ENCODE measurements at regions not wholly inside any gene's neighbourhood (a gene's known extent, or its start where the extent isn't known, plus 50 kb on each side); places are given as distances from the start of the nearest gene placed in this dataset.
A peak's percentile ranks its signal among the peaks of the same experiment; 100 is the strongest.

- DNase-seq, result no peak
Observed at GRCh38 chr6:2562721-2563451, 187.8 kb downstream of the MYLK4 start.

DNA sequence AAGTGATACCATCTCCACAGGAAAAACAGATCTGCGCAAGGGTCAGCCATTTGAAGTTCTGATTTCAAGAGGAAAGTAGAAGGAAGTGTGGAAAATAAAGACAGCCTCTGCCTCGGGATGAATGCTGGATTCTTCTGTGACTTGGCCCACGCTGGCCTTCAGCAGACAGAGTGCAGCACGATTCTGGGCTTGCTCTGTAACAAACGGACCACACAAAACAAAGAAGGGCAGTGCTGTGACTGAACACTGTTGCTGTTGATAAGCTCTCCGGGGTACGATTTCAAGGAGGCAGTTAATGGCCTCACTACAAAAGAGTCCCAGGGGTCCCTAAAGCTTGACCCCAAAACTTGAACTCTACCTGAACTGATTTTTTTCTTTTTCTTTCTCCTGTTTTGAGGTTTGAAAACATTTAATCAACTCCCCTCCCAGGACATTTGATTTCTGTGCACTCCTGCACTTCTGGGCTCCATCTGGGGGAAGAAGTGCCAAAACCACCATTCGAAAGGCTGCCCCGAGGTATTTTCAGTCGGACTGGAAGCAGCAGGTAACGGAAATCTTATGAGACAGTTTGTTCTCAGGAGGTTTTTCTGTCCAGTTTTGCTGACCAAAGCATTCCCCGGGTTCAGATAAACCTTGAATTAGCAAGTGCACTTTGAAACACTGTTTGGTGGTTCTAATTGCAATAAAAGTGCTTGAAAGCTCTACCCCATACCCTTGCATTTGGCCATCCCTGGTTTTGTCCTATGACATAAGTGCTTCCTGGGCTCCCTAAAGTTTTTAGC lies 189.6 kb downstream of the MYLK4 start:
- DNase-seq, result no peak

- DNase-seq, result no peak
Observed at GRCh38 chr6:2560140-2560818, 190.4 kb downstream of the MYLK4 start.

DNA sequence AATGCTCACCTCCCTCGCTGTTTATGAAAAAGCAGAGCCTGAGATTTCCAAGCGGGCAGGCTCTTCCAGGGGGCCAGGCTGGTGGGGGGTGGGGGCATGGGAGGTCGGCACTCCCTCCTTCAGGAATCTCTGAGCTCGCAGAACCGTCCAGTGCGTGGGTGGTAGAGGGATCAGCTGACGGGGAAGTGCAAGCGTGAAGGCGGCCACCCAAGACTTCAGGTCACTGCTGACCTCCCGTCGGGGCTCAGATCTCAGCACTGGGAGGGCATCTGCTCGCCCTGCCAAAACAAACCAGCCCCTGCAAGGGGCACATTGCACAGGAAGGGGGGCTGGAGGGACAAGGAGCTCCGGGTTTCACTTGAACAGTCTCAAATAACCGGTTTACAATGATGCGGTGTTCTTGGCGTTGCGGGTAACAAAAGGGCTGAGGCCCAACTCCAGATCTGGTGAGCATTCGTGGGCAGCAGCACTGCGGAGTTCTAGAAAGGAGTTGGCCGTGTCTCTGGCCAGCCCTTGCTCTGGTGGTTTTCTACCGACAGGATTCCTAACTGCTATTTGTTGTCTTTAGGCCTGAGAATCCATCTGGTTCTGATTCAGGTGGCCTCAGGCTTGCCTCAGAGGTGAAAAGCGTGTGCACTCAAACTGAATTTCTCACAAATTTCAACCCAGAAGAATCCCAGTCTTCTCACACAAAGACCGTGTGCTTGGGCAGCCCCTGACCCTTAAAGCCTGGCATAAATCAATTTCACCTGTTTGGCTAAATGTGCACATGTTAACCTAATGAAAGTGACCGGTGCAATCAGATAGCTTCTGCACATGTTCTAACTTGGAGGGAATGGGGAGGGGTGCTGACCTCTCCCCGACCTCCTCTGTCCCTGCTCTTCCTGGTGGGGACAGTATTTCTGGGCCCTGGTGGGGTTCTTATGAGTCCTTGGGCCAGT lies 191.6 kb downstream of the MYLK4 start:
- DNase-seq, result no peak

DNA sequence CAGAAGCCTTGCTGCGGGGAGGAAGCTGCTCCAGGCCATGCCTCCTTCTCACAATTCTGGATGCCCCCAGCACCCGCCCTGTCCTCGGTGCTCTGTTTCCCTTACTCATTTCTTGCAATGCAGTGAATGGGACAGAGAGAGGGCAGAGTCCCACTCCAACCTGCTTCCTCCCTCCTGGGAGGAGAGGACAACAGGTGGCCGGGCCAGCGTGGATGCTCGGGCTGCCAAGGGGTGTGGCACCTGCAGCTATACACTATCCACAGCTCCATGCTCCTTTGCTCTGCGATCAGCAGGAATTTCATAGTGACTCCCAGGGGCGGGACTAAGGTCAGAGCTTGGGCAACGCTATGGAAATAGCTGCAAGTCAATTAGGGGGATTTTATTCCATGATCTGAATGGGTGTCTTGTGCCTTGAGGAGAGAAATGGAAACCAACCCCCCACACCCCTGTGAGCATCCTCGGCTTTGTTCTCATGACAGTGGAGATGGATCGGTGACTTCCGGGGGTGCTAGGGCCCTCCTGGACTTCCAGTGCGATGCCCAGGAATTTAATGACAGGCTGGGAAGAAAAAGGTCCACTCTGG lies 192.5 kb downstream of the MYLK4 start:
- no peak for DNase-seq

DNA sequence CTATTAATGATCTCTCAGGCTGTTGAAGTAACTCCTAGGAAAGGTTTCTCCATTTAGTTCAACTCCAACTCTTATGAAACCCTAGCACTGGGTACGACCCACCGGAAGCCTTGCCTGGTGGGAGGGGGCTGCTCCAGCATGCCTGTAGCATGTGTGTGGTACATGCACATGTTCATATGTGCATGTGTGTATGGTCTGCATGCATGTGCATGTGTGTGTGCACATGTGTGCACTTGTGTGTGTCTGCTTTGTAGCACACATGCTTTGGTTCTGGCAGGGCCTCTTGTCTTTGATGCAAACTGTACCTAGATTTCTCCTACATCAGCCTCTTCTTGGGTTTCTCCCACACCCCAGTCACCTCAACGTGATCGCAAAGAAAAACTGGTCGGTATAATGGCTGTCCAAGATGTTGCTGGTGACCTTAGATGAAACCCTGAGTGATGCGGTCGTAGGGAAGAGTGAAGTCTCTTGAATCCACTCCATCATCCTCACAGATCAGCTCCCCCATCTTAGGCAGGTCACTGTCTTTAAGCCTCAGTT lies 193.5 kb downstream of the MYLK4 start:
- DNase-seq, result no peak

GRCh38 chr6:2556761-2557160 lies 194.0 kb downstream of the MYLK4 start:
- no peak for DNase-seq

GRCh38 chr6:2554651-2555260 lies 196.0 kb downstream of the MYLK4 start:
- no peak for DNase-seq

DNA sequence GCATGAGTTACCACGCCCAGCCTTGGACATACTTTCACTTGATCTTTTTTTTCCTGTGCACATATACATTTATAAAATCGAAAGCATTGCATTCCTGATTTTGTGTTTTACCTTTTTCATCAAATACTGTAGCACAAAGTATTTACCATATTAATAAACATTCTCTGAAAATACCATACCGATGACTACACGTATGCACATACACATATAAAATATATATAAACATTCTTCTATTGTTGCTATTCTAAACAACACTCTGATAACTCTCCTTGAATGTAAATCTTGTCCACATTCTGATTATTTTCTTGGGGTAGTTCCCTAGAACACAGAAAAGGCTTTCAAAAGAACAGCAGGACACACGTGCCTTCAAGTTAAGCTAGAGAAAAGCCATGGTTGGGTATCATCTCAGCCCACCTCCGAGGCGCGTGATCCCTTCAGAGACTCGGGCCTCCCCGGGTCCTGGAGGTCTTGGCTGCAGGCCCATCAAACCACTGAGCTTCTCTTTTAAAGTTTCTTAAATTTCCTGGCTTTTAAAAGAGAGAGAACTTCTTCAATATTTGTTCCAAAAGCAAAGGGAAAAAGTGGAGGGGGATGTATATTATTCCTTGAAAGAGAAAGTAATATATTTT lies 198.1 kb downstream of the MYLK4 start:
- DNase-seq, result no peak

GRCh38 chr6:2551705-2552104 lies 199.0 kb downstream of the MYLK4 start:
- DNase-seq, result no peak

DNA sequence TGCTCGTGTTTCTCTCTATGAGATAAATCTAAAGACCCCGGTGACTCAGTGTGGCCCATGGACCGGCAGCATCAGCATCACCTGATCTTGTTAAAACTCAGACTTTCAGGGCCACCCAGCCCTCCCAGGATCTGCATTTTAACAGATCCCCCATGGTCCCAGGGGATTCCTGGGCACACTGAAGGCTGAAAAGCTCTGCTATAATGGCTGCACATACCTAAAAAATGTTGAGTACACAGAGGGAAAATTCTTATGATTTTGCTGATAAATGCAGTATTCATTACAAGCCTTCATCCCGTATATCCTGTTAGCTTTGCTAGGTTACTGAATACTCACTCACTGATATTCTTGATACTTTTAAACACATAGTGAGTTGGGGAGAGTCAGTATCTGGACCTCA lies 200.5 kb downstream of the MYLK4 start:
- DNase-seq, result no peak

- no peak for DNase-seq
Observed at GRCh38 chr6:2549834-2550233, 200.9 kb downstream of the MYLK4 start.

DNA sequence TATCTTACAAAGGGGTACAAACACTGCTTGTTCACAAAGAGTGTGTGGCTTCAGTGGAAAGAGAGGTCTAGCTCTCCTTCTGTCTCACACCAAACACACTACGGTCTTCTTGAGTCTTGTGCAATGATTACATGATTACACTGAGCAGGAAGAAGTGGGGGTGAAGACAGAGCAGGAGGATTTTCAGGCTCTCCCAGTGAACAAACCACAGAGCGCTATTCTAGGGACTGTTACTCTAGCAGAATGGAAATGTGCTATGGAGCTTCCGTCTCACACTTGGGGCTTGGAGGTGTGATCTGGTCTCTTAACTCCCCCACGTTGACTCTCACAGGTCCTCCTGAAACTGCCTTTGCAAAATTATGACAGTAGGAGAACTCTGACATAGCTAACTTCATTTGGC lies 203.4 kb downstream of the MYLK4 start:
- DNase-seq, result peak; percentile 68 to 71

DNA sequence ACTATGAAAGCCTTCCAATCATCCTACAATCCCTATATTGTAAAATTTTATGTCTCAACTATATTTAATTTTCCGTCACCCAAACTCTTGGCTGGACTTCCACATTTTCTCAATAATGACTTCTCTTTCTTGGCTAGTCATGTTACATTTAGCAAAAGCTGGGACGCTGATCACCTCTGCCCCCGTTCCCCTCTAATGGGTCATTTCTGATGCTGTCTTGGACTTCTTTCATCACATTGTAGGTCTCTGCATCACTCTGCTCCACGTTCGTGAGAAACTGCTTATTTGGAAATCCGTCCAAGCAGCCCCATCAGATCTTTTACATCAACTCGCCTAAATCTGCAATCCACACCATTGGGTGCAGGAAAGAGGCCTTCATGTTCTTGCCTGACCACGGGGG lies 203.8 kb downstream of the MYLK4 start:
- peak; percentile 86 to 87 for DNase-seq

GRCh38 chr6:2545383-2546038 lies 205.2 kb downstream of the MYLK4 start:
- no peak for DNase-seq

DNA sequence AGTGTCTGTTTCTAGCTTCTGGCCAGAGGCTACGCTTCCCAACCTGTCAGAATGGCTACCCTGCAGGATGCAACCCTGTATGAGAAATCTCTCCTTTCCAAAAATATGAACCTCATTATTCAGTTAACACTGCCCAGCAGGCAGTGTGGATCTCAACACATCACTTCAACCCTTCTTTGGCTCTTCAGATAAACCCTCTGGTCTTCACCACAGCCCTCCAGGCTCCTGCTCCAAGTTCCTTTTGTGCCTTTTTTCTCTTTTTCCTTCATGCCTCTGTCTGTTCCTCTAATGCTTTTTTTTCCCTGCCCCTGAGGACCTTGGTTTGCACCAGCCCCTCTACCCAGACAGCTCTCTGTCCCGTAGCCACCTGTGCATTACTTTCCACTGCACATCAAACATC lies 207.4 kb downstream of the MYLK4 start:
- DNase-seq, result no peak

- peak; percentile 94 to 97 for DNase-seq
Observed at GRCh38 chr6:2542858-2543218, 207.9 kb downstream of the MYLK4 start.

- DNase-seq, result no peak
Observed at GRCh38 chr6:2542101-2542857, 208.4 kb downstream of the MYLK4 start.

- DNase-seq, result no peak
Observed at GRCh38 chr6:2536451-2536850, 214.3 kb downstream of the MYLK4 start.

DNA sequence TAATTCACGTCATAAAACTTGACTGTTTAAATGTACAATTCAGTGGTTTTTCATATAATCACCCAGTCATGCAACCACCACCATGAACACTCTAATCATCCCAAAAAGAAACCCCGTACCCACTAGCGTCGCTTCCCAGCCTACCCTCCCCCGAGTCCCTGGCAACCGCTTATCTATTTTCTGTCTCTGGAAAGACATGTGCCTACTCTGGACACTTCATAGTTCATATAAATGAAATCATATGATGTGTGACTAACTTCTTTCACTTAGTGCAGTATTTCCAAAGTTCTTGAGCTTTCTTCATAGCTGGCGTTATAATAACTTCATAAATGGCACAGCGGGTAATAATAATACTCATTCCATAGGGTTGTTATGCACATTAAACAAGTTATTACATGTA lies 215.2 kb downstream of the MYLK4 start:
- no peak for DNase-seq
